GM12878 (cell line): ENCODE measurements at regions not wholly inside any gene's neighbourhood (a gene's known extent, or its start where the extent isn't known, plus 50 kb on each side); places are given as distances from the start of the nearest gene placed in this dataset.

Experiments used
- ATAC-seq: fragments of 200-7000 bp; cut with Tn5 transposase; 3 replicates; pipeline ENCODE4 v1.9.1; 2020; ENCODE audit warnings: mild to moderate bottlenecking, moderate library complexity
- BruUV-seq: library from RNA; stranded (reverse); fragments of 400-500 nt; replicated peaks from 2 replicates; lab custom pipeline; 2021; lab: Mats Ljungman, UMichigan
- CTCF ChIA-PET: fragments of 300-600 bp; sonication (Branson Sonifier 250); formaldehyde crosslinking; extraction: SDS; loops from one replicate; lab custom pipeline; 2021; ENCODE audit warnings: inconsistent platforms; lab: Yijun Ruan, JAX
- POLR2A ChIA-PET: fragments of 350-600 bp; formaldehyde crosslinking; extraction: SDS; loops from one replicate; lab custom pipeline; 2021; ENCODE audit warnings: inconsistent platforms; lab: Charles Lee
- RAD21 ChIA-PET: fragments of 300-600 bp; sonication (Branson Sonifier 250); formaldehyde crosslinking; loops from one replicate; lab custom pipeline; 2023; ENCODE audit warnings: antibody characterized with exemption; ENCODE audit not compliant: unreplicated experiment; lab: Charles Lee
- SMC1A ChIA-PET: fragments of 300-600 bp; sonication (Branson Sonifier 250); formaldehyde crosslinking; loops from one replicate; lab custom pipeline; 2023; ENCODE audit not compliant: unreplicated experiment, uncharacterized antibody; lab: Charles Lee
- DNase-seq: peaks from one replicate; pipeline ENCODE4 v3.0.0-alpha.2; 2011; ENCODE audit warnings: low read depth, low spot score
- FAIRE-seq: peaks from 3 replicates; lab custom pipeline; 2011; peaks lifted over from hg19 to GRCh38; lab: Jason Lieb, UNC
- H2AFZ ChIP-seq: 2 replicates; pipeline ENCODE4 v1.6.0; 2011; ENCODE audit warnings: low read depth, low read length, control low read depth; ENCODE audit not compliant: control insufficient read depth
- H3K27ac ChIP-seq: 2 replicates; pipeline ENCODE4 v1.5.1; 2011; ENCODE audit warnings: control low read depth; ENCODE audit not compliant: control insufficient read depth, insufficient read depth
- H3K27me3 ChIP-seq, 2 experiments: replicated peaks in 1 of 2; 2 replicates each; pipeline versions ENCODE4 v1.6.0 to v1.6.1; 2011; ENCODE audit warnings: low read length in 1 of 2; ENCODE audit not compliant: control insufficient read depth in 2 of 2, insufficient read depth in 2 of 2
- H3K36me3 ChIP-seq, 2 experiments: 2 replicates each; pipeline ENCODE4 v1.5.1; 2011; ENCODE audit warnings: low read length in 1 of 2; ENCODE audit not compliant: control insufficient read depth in 2 of 2, insufficient read depth in 2 of 2
- H3K4me1 ChIP-seq: 2 replicates; pipeline ENCODE4 v1.6.1; 2011; ENCODE audit warnings: mild to moderate bottlenecking, low read length, moderate library complexity, mixed read lengths; ENCODE audit not compliant: control insufficient read depth, insufficient read depth
- H3K4me2 ChIP-seq: 2 replicates; pipeline ENCODE4 v1.6.0; 2011; ENCODE audit warnings: control low read depth; ENCODE audit not compliant: control insufficient read depth, insufficient read depth
- H3K4me3 ChIP-seq: fragments of 200-600 bp; sonication (generic); 2 replicates; pipeline ENCODE4 v1.5.1; 2016
- H3K79me2 ChIP-seq: 2 replicates; pipeline ENCODE4 v1.6.0; 2011; ENCODE audit warnings: low read length; ENCODE audit not compliant: control insufficient read depth, insufficient read depth
- H3K9ac ChIP-seq: 2 replicates; pipeline ENCODE4 v1.8.0; 2011; ENCODE audit warnings: low read length, control low read depth, mixed read lengths; ENCODE audit not compliant: control insufficient read depth, insufficient read depth
- H3K9me3 ChIP-seq: replicated peaks from 3 replicates; pipeline ENCODE4 v1.5.1; 2011; ENCODE audit warnings: mild to moderate bottlenecking, low read length; ENCODE audit not compliant: control insufficient read depth, insufficient read depth
- H4K20me1 ChIP-seq: 2 replicates; pipeline ENCODE4 v1.6.0; 2011; ENCODE audit not compliant: control insufficient read depth, insufficient read depth
- ATF7 ChIP-seq: fragments of 450-650 bp; IDR thresholded peaks from 2 replicates; pipeline ENCODE4 v1.6.1; 2016; ENCODE audit warnings: low read depth, mild to moderate bottlenecking
- FOXK2 ChIP-seq: fragments of 450-650 bp; IDR thresholded peaks from 2 replicates; pipeline ENCODE4 v1.6.1; 2017; ENCODE audit warnings: mild to moderate bottlenecking, moderate library complexity
- HDAC6 ChIP-seq: fragments of 200-600 bp; sonication (generic); IDR thresholded peaks from one replicate; pipeline ENCODE4 v1.8.0; 2017; ENCODE audit warnings: antibody characterized with exemption; ENCODE audit not compliant: unreplicated experiment
- REST ChIP-seq: IDR thresholded peaks from 2 replicates; pipeline ENCODE4 v1.6.1; 2012; ENCODE audit warnings: mild to moderate bottlenecking, low read depth, low read length
- SRF ChIP-seq, 2 experiments: IDR thresholded peaks; 2 replicates each; pipeline ENCODE4 v1.6.1; 2011; ENCODE audit warnings: low read depth in 2 of 2, low read length in 2 of 2, mild to moderate bottlenecking in 1 of 2, moderate library complexity in 1 of 2
- STAT1 ChIP-seq: fragments of 450-650 bp; conservative IDR thresholded peaks from 2 replicates; pipeline ENCODE4 v1.6.1; 2014; ENCODE audit warnings: antibody characterized with exemption, mild to moderate bottlenecking
- SUPT20H ChIP-seq: IDR thresholded peaks from 2 replicates; pipeline ENCODE4 v1.6.1; 2011; ENCODE audit warnings: low read depth, mild to moderate bottlenecking, low read length, moderate library complexity, borderline replicate concordance; ENCODE audit not compliant: control insufficient read depth
- TAF1 ChIP-seq: IDR thresholded peaks from 2 replicates; pipeline ENCODE4 v1.6.1; 2011; ENCODE audit warnings: mild to moderate bottlenecking, low read depth, low read length, borderline replicate concordance
- YBX1 ChIP-seq: fragments of 450-650 bp; IDR thresholded peaks from 2 replicates; pipeline ENCODE4 v1.6.1; 2016; ENCODE audit warnings: antibody characterized with exemption
- ZNF274 ChIP-seq: IDR thresholded peaks from one replicate; pipeline ENCODE4 v1.8.0; 2011; ENCODE audit not compliant: insufficient read length, insufficient read depth
- ZZZ3 ChIP-seq: IDR thresholded peaks from 2 replicates; pipeline ENCODE4 v1.6.1; 2011; ENCODE audit warnings: low read depth; ENCODE audit not compliant: control insufficient read depth, insufficient read length
- WGBS: methylation state at CpG from one replicate; pipeline ENCODE4 v1.1.6; 2016; ENCODE audit warnings: low lambda C conversion rate; ENCODE audit not compliant: insufficient replicate concordance, insufficient coverage; ENCODE audit errors: missing lambda C conversion rate; 5-methylcytosine and 5-hydroxymethylcytosine counted together
- in situ Hi-C: fragments of 300-500 bp; cut with MboI; formaldehyde crosslinking; loops from 9 replicates; pipeline ENCODE4 v1.14.3; 2018; ENCODE audit warnings: mixed read lengths
- intact Hi-C: fragments of 100-400 bp; cut with micrococcal nuclease; formaldehyde crosslinking; loops from one replicate; pipeline ENCODE4 v1.14.2; 2022; ENCODE audit not compliant: unreplicated experiment
- TF ChIP-seq, protein P1 (sequence below): IDR thresholded peaks from 2 replicates; pipeline ENCODE4 v1.6.1; 2012; ENCODE audit warnings: improper control_type of control experiment, low read depth, low read length; ENCODE audit not compliant: insufficient replicate concordance
- TF ChIP-seq, protein P2 (sequence below): IDR thresholded peaks from 2 replicates; pipeline ENCODE4 v1.6.1; 2012; ENCODE audit warnings: low read depth, low read length, improper control_type of control experiment
- TF ChIP-seq, protein P3 (sequence below): IDR thresholded peaks from 2 replicates; pipeline ENCODE4 v1.6.1; 2012; ENCODE audit warnings: low read depth, low read length, improper control_type of control experiment

DNA sequence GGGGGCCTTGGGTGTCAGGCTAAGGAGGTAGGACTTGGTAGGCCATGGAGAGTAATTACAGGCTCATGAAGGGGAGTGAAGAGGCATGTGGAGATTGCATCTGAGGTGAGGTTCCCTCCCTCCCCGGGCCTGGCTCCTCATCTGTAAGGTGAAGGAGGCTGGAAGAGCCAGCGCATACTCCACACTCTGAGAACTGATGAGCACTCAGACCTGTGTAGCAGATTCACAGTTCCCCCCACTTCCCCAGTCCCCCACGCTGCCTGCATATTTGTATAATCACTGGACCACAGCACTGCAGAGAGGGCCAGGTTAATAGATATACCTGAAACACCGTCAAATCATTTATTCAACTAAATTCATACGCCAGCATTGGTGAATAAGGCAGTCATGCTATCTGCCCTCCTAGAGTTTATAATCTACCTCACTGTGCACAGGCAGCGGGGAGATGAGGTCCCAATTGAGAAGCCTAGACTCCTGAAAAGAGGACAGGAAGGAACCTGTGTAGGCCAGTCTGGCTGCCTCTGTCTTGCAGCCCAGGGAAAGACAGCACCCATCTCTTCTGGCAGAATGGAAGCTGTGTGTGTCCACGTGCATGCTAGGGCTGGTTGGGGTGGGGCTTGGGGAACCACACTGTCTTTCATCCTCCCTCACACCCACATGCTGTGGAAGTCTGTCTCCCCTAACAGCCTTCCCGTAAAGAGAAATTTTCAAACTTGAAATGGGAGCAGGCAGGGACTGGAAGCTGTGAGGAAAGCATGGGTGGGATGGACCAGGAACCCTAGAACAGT lies 110.6 kb upstream of the ATP1A1 start:
- H3K9ac ChIP-seq, result no peak overlapping the region
- no peak overlapping the region for H3K27ac ChIP-seq
- H3K27me3 ChIP-seq, result no peaks in the 10 kb centered on the region
- no peaks in the 10 kb centered on the region for H3K79me2 ChIP-seq
- no peaks in the 10 kb centered on the region for H3K36me3 ChIP-seq
- 38% methylated on average over 7 of the region's 8 CpGs for WGBS
- no peaks in the 10 kb centered on the region for H4K20me1 ChIP-seq
- intact Hi-C loops (no loop called here), in situ Hi-C loops (no loop called here)
- no TSS peak for BruUV-seq
- H2AFZ ChIP-seq, result no peak overlapping the region
- no peaks in the 10 kb centered on the region; the same call in 1 of the 2 replicates for H3K4me1 ChIP-seq
- ChIA-PET POLR2A (no interaction called here), SMC1A (no interaction called here), CTCF (interaction anchor here (2.6 kb wide), 1 partner anchor 123 kb away, joined by 6 read pairs; no protein-coding TSS in a partner anchor), RAD21 (no interaction called here)
- DNase-seq, result no peak
- no peak overlapping the region for H3K4me2 ChIP-seq
- no peak for FAIRE-seq
- no peak overlapping the region for H3K4me3 ChIP-seq
- no peak for ATAC-seq
- no peaks in the 10 kb centered on the region for H3K9me3 ChIP-seq
- TF ChIP-seq, protein P1, sequence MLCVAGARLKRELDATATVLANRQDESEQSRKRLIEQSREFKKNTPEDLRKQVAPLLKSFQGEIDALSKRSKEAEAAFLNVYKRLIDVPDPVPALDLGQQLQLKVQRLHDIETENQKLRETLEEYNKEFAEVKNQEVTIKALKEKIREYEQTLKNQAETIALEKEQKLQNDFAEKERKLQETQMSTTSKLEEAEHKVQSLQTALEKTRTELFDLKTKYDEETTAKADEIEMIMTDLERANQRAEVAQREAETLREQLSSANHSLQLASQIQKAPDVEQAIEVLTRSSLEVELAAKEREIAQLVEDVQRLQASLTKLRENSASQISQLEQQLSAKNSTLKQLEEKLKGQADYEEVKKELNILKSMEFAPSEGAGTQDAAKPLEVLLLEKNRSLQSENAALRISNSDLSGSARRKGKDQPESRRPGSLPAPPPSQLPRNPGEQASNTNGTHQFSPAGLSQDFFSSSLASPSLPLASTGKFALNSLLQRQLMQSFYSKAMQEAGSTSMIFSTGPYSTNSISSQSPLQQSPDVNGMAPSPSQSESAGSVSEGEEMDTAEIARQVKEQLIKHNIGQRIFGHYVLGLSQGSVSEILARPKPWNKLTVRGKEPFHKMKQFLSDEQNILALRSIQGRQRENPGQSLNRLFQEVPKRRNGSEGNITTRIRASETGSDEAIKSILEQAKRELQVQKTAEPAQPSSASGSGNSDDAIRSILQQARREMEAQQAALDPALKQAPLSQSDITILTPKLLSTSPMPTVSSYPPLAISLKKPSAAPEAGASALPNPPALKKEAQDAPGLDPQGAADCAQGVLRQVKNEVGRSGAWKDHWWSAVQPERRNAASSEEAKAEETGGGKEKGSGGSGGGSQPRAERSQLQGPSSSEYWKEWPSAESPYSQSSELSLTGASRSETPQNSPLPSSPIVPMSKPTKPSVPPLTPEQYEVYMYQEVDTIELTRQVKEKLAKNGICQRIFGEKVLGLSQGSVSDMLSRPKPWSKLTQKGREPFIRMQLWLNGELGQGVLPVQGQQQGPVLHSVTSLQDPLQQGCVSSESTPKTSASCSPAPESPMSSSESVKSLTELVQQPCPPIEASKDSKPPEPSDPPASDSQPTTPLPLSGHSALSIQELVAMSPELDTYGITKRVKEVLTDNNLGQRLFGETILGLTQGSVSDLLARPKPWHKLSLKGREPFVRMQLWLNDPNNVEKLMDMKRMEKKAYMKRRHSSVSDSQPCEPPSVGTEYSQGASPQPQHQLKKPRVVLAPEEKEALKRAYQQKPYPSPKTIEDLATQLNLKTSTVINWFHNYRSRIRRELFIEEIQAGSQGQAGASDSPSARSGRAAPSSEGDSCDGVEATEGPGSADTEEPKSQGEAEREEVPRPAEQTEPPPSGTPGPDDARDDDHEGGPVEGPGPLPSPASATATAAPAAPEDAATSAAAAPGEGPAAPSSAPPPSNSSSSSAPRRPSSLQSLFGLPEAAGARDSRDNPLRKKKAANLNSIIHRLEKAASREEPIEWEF, result no peak
- TF ChIP-seq, protein P2, sequence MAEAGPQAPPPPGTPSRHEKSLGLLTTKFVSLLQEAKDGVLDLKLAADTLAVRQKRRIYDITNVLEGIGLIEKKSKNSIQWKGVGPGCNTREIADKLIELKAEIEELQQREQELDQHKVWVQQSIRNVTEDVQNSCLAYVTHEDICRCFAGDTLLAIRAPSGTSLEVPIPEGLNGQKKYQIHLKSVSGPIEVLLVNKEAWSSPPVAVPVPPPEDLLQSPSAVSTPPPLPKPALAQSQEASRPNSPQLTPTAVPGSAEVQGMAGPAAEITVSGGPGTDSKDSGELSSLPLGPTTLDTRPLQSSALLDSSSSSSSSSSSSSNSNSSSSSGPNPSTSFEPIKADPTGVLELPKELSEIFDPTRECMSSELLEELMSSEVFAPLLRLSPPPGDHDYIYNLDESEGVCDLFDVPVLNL, result no peak
- TF ChIP-seq ZZZ3, result no peak
- no peak for TF ChIP-seq ZNF274
- no peak for TF ChIP-seq REST
- no peak for TF ChIP-seq FOXK2
- no peak for TF ChIP-seq HDAC6
- no peak for TF ChIP-seq STAT1
- TF ChIP-seq SRF (IDR thresholded peaks at IDR 0.05; ENCODE audit: low read depth in 2 of 2, low read length in 2 of 2), result no peak
- no peak for TF ChIP-seq TAF1
- no peak for TF ChIP-seq SUPT20H
- TF ChIP-seq, protein P3, sequence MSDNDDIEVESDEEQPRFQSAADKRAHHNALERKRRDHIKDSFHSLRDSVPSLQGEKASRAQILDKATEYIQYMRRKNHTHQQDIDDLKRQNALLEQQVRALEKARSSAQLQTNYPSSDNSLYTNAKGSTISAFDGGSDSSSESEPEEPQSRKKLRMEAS, result no peak
- no peak for TF ChIP-seq YBX1
- TF ChIP-seq ATF7, result no peak
